ENCODE measurements at regions not wholly inside any gene's neighbourhood (a gene's known extent, or its start where the extent isn't known, plus 50 kb on each side); places are given as distances from the start of the nearest gene placed in this dataset.

DNA sequence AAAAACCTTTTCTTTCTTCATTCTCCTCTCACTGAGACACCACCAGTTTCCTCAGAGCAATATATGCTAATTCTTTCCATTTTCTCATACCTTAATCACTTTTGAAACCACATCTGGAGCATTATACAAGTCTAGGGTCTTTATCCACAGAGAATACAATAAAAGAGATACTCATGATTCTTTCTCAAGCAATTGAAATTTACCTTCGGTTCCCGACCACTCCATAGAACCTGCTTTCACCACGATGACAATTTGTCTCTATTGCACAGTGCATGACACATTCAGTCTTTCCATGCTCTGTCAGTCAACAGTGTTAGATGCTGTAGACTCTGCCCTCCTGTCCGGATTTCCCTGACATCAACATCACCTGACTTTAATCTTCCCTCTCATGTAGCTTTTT lies 409.3 kb upstream of the NWD2 start:
- CTCF ChIA-PET, result interaction anchor here (0.8 kb wide), 1 partner anchor 200 kb away, joined by 4 read pairs; no protein-coding TSS in a partner anchor

DNA sequence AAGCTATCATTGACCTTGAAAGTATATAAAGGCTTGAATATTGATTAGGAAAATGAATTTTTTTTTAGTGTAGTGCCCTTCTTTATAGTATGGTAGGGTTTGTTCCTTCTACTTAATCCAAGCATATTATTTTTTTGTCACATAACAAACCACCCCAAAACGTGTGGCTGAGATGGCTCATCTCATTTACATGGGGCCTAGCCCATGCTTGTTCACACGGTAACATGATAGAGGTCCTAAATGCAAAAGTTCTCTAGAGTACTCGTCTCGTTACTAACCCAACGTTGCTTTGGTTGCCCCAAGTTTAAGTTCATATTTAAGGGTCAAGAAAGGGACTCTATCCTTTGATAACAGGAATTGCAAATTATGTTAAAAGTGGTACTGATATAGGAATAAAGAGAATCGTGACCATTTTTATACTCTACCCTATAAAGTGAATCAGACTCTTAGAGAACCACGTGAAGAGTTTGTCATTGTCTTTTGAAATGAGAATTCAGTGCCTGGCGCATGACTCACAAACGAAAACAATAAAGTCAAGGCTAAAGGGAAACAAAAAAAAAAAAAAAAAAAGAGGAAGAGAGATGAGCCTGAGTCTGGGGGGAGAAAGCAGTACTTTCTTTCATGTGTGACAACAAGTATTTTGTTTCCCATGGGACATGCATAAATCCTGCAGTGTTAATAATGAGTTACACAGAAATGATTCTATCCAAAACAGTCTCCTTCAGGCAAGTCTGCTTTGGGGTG lies 402.8 kb upstream of the NWD2 start:
- no peak overlapping the region for H3K27ac Mint-ChIP-seq

More for the DNA sequence above, 409.3 kb upstream of the NWD2 start:
- DNase-seq (no peak), ATAC-seq (ENCODE audit: poor library complexity) (no peak)
- no peak overlapping the region for H3K27ac ChIP-seq (ENCODE audit: low read depth in 1 of 2, low read length in 2 of 2)
- POLR2A ChIA-PET, result no interaction called here
- intact Hi-C loops (cut with DNase I, micrococcal nuclease), result no loop called here
- Mint-ChIP-seq H3K4me3 (no peak overlapping the region), H3K4me1 (ENCODE audit: low read depth) (no peaks in the 10 kb centered on the region), H3K9me3 (no peaks in the 10 kb centered on the region), H3K27ac (no peak overlapping the region), H3K36me3 (ENCODE audit: low read depth) (no peaks in the 10 kb centered on the region), H3K27me3 (no peaks in the 10 kb centered on the region)
- no peaks in the 10 kb centered on the region for H3K36me3 ChIP-seq (ENCODE audit: insufficient read depth, low read length)
- TF ChIP-seq, protein P1, sequence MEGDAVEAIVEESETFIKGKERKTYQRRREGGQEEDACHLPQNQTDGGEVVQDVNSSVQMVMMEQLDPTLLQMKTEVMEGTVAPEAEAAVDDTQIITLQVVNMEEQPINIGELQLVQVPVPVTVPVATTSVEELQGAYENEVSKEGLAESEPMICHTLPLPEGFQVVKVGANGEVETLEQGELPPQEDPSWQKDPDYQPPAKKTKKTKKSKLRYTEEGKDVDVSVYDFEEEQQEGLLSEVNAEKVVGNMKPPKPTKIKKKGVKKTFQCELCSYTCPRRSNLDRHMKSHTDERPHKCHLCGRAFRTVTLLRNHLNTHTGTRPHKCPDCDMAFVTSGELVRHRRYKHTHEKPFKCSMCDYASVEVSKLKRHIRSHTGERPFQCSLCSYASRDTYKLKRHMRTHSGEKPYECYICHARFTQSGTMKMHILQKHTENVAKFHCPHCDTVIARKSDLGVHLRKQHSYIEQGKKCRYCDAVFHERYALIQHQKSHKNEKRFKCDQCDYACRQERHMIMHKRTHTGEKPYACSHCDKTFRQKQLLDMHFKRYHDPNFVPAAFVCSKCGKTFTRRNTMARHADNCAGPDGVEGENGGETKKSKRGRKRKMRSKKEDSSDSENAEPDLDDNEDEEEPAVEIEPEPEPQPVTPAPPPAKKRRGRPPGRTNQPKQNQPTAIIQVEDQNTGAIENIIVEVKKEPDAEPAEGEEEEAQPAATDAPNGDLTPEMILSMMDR (IDR thresholded peaks at IDR 0.05), result no peak
- no peaks in the 10 kb centered on the region for H3K27me3 ChIP-seq (ENCODE audit: control insufficient read depth in 1 of 2, insufficient read depth in 2 of 2, low read length in 2 of 2)
- H3K9me3 ChIP-seq (ENCODE audit: control insufficient read depth in 1 of 2, insufficient read depth in 1 of 2, low read length in 2 of 2), result no peaks in the 10 kb centered on the region
- no peak overlapping the region for H3K4me3 ChIP-seq (ENCODE audit: low read length)
- no peaks in the 10 kb centered on the region for H3K4me1 ChIP-seq (ENCODE audit: insufficient read depth, low read length)

GRCh38 chr4:36844448-36844847 lies 400.1 kb upstream of the NWD2 start:
- Mint-ChIP-seq H3K27ac (no peak overlapping the region), H3K4me3 (no peak overlapping the region), H3K27me3 (no peaks in the 10 kb centered on the region), H3K4me1 (ENCODE audit: low read depth) (no peaks in the 10 kb centered on the region), H3K9me3 (peaks cover 2% of the 10 kb centered on the region), H3K36me3 (ENCODE audit: low read depth) (no peaks in the 10 kb centered on the region)
- H3K27me3 ChIP-seq (ENCODE audit: control insufficient read depth in 1 of 2, insufficient read depth in 2 of 2, low read length in 2 of 2), result no peaks in the 10 kb centered on the region
- intact Hi-C loops (cut with DNase I, micrococcal nuclease), result no loop called here
- no peak for DNase-seq
- no peak overlapping the region for H3K4me3 ChIP-seq (ENCODE audit: low read length)
- TF ChIP-seq, protein P1 (IDR thresholded peaks at IDR 0.05), result no peak
- ChIA-PET CTCF (no interaction called here), POLR2A (no interaction called here)
- ATAC-seq (ENCODE audit: poor library complexity), result no peak
- H3K4me1 ChIP-seq (ENCODE audit: insufficient read depth, low read length), result no peaks in the 10 kb centered on the region
- no peak overlapping the region for H3K27ac ChIP-seq (ENCODE audit: low read depth in 1 of 2, low read length in 2 of 2)
- no peaks in the 10 kb centered on the region for H3K9me3 ChIP-seq (ENCODE audit: control insufficient read depth in 1 of 2, insufficient read depth in 1 of 2, low read length in 2 of 2)
- H3K36me3 ChIP-seq (ENCODE audit: insufficient read depth, low read length), result no peaks in the 10 kb centered on the region

More for the DNA sequence above, 402.8 kb upstream of the NWD2 start:
- Histone ChIP-seq H3K36me3 (ENCODE audit: insufficient read depth, low read length) (no peaks in the 10 kb centered on the region), H3K9me3 (ENCODE audit: control insufficient read depth in 1 of 2, insufficient read depth in 1 of 2, low read length in 2 of 2) (no peaks in the 10 kb centered on the region), H3K27ac (ENCODE audit: low read depth in 1 of 2, low read length in 2 of 2) (no peak overlapping the region), H3K4me3 (ENCODE audit: low read length) (no peak overlapping the region), H3K4me1 (ENCODE audit: insufficient read depth, low read length) (no peaks in the 10 kb centered on the region), H3K27me3 (ENCODE audit: control insufficient read depth in 1 of 2, insufficient read depth in 2 of 2, low read length in 2 of 2) (no peaks in the 10 kb centered on the region)
- ChIA-PET CTCF (no interaction called here), POLR2A (no interaction called here)
- H3K36me3 Mint-ChIP-seq (ENCODE audit: low read depth), result no peaks in the 10 kb centered on the region
- H3K9me3 Mint-ChIP-seq, result peaks cover 2% of the 10 kb centered on the region
- H3K27me3 Mint-ChIP-seq, result no peaks in the 10 kb centered on the region
- no peaks in the 10 kb centered on the region for H3K4me1 Mint-ChIP-seq (ENCODE audit: low read depth)
- intact Hi-C loops (cut with DNase I, micrococcal nuclease), result no loop called here
- TF ChIP-seq, protein P1 (IDR thresholded peaks at IDR 0.05), result no peak
- no peak for DNase-seq
- ATAC-seq (ENCODE audit: poor library complexity), result no peak
- H3K4me3 Mint-ChIP-seq, result no peak overlapping the region

All from CD4-positive, alpha-beta T cell (primary cell).